H9 (cell line): ENCODE measurements at regions not wholly inside any gene's neighbourhood (a gene's known extent, or its start where the extent isn't known, plus 50 kb on each side); places are given as distances from the start of the nearest gene placed in this dataset.

Experiments used
- DNase-seq: peaks from one replicate; pipeline ENCODE4 v3.0.0-alpha.2; 2017
- H2AFZ ChIP-seq: one replicate; pipeline ENCODE4 v1.6.1; 2013; ENCODE audit warnings: mild to moderate bottlenecking, low read length, control low read depth, moderate library complexity
- H2AK5ac ChIP-seq: 2 replicates; pipeline ENCODE4 v1.6.1; 2013; ENCODE audit warnings: low read length, control low read depth, mixed read lengths; ENCODE audit not compliant: insufficient read length
- H2BK120ac ChIP-seq: one replicate; pipeline ENCODE4 v1.6.1; 2013; ENCODE audit warnings: low read depth, mild to moderate bottlenecking, low read length, control low read depth, inconsistent platforms; ENCODE audit not compliant: poor library complexity, severe bottlenecking
- H2BK12ac ChIP-seq: 2 replicates; pipeline ENCODE4 v1.6.1; 2013; ENCODE audit warnings: low read length, control low read depth, mixed read lengths, low read depth; ENCODE audit not compliant: insufficient read length
- H2BK15ac ChIP-seq: 2 replicates; pipeline ENCODE4 v1.6.1; 2013; ENCODE audit warnings: low read depth, low read length, control low read depth
- H2BK20ac ChIP-seq: one replicate; pipeline ENCODE4 v1.6.1; 2013; ENCODE audit warnings: low read depth, mild to moderate bottlenecking, low read length, control low read depth, inconsistent platforms; ENCODE audit not compliant: poor library complexity, severe bottlenecking
- H2BK5ac ChIP-seq: 2 replicates; pipeline ENCODE4 v1.6.1; 2013; ENCODE audit warnings: low read length, control low read depth, mixed read lengths; ENCODE audit not compliant: insufficient read length
- H3K14ac ChIP-seq: 2 replicates; pipeline ENCODE4 v1.6.1; 2013; ENCODE audit warnings: low read length, control low read depth; ENCODE audit not compliant: insufficient read depth
- H3K18ac ChIP-seq: 2 replicates; pipeline ENCODE4 v1.6.1; 2013; ENCODE audit warnings: low read depth, mild to moderate bottlenecking, mixed read lengths, low read length, control low read depth; ENCODE audit not compliant: insufficient read length
- H3K23ac ChIP-seq: 2 replicates; pipeline ENCODE4 v1.6.1; 2013; ENCODE audit warnings: low read length, control low read depth, mixed read lengths, low read depth; ENCODE audit not compliant: insufficient read length
- H3K23me2 ChIP-seq: 2 replicates; pipeline ENCODE4 v1.6.1; 2013; ENCODE audit warnings: low read depth, mild to moderate bottlenecking, mixed read lengths, low read length, control low read depth; ENCODE audit not compliant: insufficient read length, poor library complexity, severe bottlenecking
- H3K27ac ChIP-seq: 2 replicates; pipeline ENCODE4 v1.5.1; 2013; ENCODE audit warnings: low read length, control low read depth, mixed read lengths, low read depth; ENCODE audit not compliant: insufficient read length
- H3K27me3 ChIP-seq: 2 replicates; pipeline ENCODE4 v1.6.1; 2013; ENCODE audit warnings: low read length, control low read depth, inconsistent platforms; ENCODE audit not compliant: insufficient read depth
- H3K4ac ChIP-seq: 2 replicates; pipeline ENCODE4 v1.6.1; 2013; ENCODE audit warnings: low read depth, mild to moderate bottlenecking, control low read depth, inconsistent platforms, low read length, moderate library complexity
- H3K4me1 ChIP-seq: 2 replicates; pipeline ENCODE4 v1.6.1; 2013; ENCODE audit warnings: low read length, control low read depth, inconsistent platforms; ENCODE audit not compliant: insufficient read depth
- H3K4me2 ChIP-seq: 2 replicates; pipeline ENCODE4 v1.6.1; 2013; ENCODE audit warnings: low read length, control low read depth, mixed read lengths; ENCODE audit not compliant: insufficient read length, insufficient read depth
- H3K56ac ChIP-seq: 2 replicates; pipeline ENCODE4 v1.6.1; 2013; ENCODE audit warnings: low read depth, mild to moderate bottlenecking, mixed read lengths, low read length, control low read depth; ENCODE audit not compliant: insufficient read length
- H3K79me1 ChIP-seq: 2 replicates; pipeline ENCODE4 v1.6.1; 2013; ENCODE audit warnings: low read depth, mild to moderate bottlenecking, moderate library complexity, low read length, control low read depth, inconsistent platforms; ENCODE audit not compliant: insufficient read depth, poor library complexity, severe bottlenecking
- H3K79me2 ChIP-seq: 2 replicates; pipeline ENCODE4 v1.6.1; 2013; ENCODE audit warnings: low read length, control low read depth, inconsistent platforms; ENCODE audit not compliant: insufficient read depth
- H3K9ac ChIP-seq: 2 replicates; pipeline ENCODE4 v1.6.1; 2013; ENCODE audit warnings: low read length, control low read depth, mixed read lengths; ENCODE audit not compliant: insufficient read length; ENCODE audit errors: extremely low read depth
- H3K9me3 ChIP-seq: one replicate; pipeline ENCODE4 v1.6.1; 2013; ENCODE audit warnings: low read depth, low read length, inconsistent platforms; ENCODE audit not compliant: control insufficient read depth
- H3T11ph ChIP-seq: one replicate; pipeline ENCODE4 v1.6.1; 2013; ENCODE audit warnings: mild to moderate bottlenecking, low read length, control low read depth, inconsistent platforms
- H4K20me1 ChIP-seq: one replicate; pipeline ENCODE4 v1.6.1; 2013; ENCODE audit not compliant: control insufficient read depth, insufficient read length, insufficient read depth
- H4K5ac ChIP-seq: 2 replicates; pipeline ENCODE4 v1.6.1; 2013; ENCODE audit warnings: low read depth, mild to moderate bottlenecking, mixed read lengths, low read length, control low read depth; ENCODE audit not compliant: insufficient read length
- H4K8ac ChIP-seq: replicated peaks from 2 replicates; pipeline ENCODE4 v1.6.1; 2013; ENCODE audit warnings: low read length, control low read depth, mixed read lengths, low read depth; ENCODE audit not compliant: insufficient read length
- H4K91ac ChIP-seq: 2 replicates; pipeline ENCODE4 v1.6.1; 2013; ENCODE audit warnings: low read depth, mild to moderate bottlenecking, moderate library complexity, mixed read lengths, low read length, control low read depth; ENCODE audit not compliant: insufficient read length
- H3K27ac Mint-ChIP-seq, 3 experiments: 2 replicates in 2 of 3; 3 replicates in 1 of 3; pipeline ENCODE4 v1.8.0; 2020 to 2021; ENCODE audit warnings: mixed read lengths in 3 of 3, mild to moderate bottlenecking in 1 of 3, moderate library complexity in 1 of 3
- H3K27me3 Mint-ChIP-seq: 2 replicates; pipeline ENCODE4 v1.8.0; 2021; ENCODE audit warnings: low read depth, mild to moderate bottlenecking, moderate library complexity, mixed read lengths
- H3K36me3 Mint-ChIP-seq, 3 experiments: 2 replicates in 2 of 3; 3 replicates in 1 of 3; pipeline ENCODE4 v1.8.0; 2020 to 2021; ENCODE audit warnings: low read depth in 3 of 3, mixed read lengths in 3 of 3; ENCODE audit not compliant: insufficient read depth in 1 of 3
- H3K4me1 Mint-ChIP-seq, 2 experiments: 2 replicates each; pipeline ENCODE4 v1.8.0; 2020; ENCODE audit warnings: mixed read lengths in 2 of 2
- H3K4me3 Mint-ChIP-seq, 2 experiments: 2 replicates in 1 of 2; 3 replicates in 1 of 2; pipeline ENCODE4 v1.8.0; 2020 to 2021; ENCODE audit warnings: mild to moderate bottlenecking in 2 of 2, mixed read lengths in 2 of 2, moderate library complexity in 1 of 2
- H3K9me3 Mint-ChIP-seq, 2 experiments: 2 replicates in 1 of 2; 3 replicates in 1 of 2; pipeline ENCODE4 v1.8.0; 2020; ENCODE audit warnings: mild to moderate bottlenecking in 2 of 2, mixed read lengths in 2 of 2, moderate library complexity in 1 of 2
- WGBS: extraction: QIAGEN DNeasy Blood & Tissue Kit; methylation state at CpG from one replicate; pipeline ENCODE4 v1.1.7; 2013; ENCODE audit warnings: missing lambda C conversion rate, low lambda C conversion rate, mixed read lengths; ENCODE audit not compliant: insufficient read length; ENCODE audit errors: extremely low coverage; 5-methylcytosine and 5-hydroxymethylcytosine counted together
- TF ChIP-seq, protein P1 (sequence below): fragments of 200-600 bp; sonication (generic); conservative IDR thresholded peaks from 3 replicates; pipeline ENCODE4 v1.8.0; 2021; ENCODE audit warnings: antibody characterized with exemption, mild to moderate bottlenecking

DNA sequence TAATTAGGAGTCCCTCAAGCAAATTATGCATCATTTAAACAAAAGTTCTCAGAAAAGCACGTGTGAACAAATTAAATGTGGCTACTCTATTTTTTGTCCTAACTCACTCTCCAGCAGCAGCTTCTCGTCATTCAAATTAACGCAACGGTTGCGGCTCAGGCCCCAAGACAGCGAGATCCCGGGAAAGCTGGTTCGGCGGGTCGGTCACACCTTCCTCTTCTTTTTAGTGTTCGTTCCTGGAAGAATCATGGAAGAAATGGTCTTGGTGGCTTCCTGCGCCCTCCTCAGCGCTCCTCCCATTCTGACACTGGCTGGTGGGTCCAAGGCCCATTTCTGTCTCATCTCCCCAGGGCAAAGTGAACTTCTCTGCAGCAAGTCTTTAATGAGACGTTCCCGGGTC is 382.8 kb upstream of the IRX1 start:
- Mint-ChIP-seq H3K27me3 (peaks cover 1% of the 10 kb centered on the region), H3K4me3 (no peak overlapping the region), H3K4me1 (peaks cover 3 to 5% of the 10 kb centered on the region in 2 experiments; a peak in 2 of 4 replicates), H3K36me3 (no peaks in the 10 kb centered on the region), H3K9me3 (no peaks in the 10 kb centered on the region), H3K27ac (no peak overlapping the region)
- no peaks in the 10 kb centered on the region for H3K79me1 ChIP-seq
- no peaks in the 10 kb centered on the region for H3K79me2 ChIP-seq
- no peaks in the 10 kb centered on the region for H4K20me1 ChIP-seq
- H3T11ph ChIP-seq = no peak overlapping the region
- no peak overlapping the region for H4K91ac ChIP-seq
- H3K27ac ChIP-seq = no peak overlapping the region
- H3K9ac ChIP-seq = no peak overlapping the region
- H3K4me2 ChIP-seq = no peak overlapping the region
- no peak overlapping the region for H3K14ac ChIP-seq
- DNase-seq = no peak
- no peak overlapping the region for H2AFZ ChIP-seq
- TF ChIP-seq, protein P1, sequence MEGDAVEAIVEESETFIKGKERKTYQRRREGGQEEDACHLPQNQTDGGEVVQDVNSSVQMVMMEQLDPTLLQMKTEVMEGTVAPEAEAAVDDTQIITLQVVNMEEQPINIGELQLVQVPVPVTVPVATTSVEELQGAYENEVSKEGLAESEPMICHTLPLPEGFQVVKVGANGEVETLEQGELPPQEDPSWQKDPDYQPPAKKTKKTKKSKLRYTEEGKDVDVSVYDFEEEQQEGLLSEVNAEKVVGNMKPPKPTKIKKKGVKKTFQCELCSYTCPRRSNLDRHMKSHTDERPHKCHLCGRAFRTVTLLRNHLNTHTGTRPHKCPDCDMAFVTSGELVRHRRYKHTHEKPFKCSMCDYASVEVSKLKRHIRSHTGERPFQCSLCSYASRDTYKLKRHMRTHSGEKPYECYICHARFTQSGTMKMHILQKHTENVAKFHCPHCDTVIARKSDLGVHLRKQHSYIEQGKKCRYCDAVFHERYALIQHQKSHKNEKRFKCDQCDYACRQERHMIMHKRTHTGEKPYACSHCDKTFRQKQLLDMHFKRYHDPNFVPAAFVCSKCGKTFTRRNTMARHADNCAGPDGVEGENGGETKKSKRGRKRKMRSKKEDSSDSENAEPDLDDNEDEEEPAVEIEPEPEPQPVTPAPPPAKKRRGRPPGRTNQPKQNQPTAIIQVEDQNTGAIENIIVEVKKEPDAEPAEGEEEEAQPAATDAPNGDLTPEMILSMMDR = no peak
- H4K5ac ChIP-seq = no peak overlapping the region
- WGBS = no CpG with 5 or more reads among the region's 15 CpGs
- no peak overlapping the region for H3K23ac ChIP-seq
- H3K23me2 ChIP-seq = no peaks in the 10 kb centered on the region
- no peak overlapping the region for H2BK5ac ChIP-seq
- no peaks in the 10 kb centered on the region for H3K4me1 ChIP-seq
- no peaks in the 10 kb centered on the region for H3K27me3 ChIP-seq
- H4K8ac ChIP-seq = no peak overlapping the region
- no peaks in the 10 kb centered on the region for H3K9me3 ChIP-seq
- no peak overlapping the region for H3K56ac ChIP-seq
- H2BK12ac ChIP-seq = no peak overlapping the region
- H2BK15ac ChIP-seq = no peak overlapping the region
- H3K4ac ChIP-seq = no peak overlapping the region
- H2BK20ac ChIP-seq = no peak overlapping the region
- no peak overlapping the region for H3K18ac ChIP-seq
- H2BK120ac ChIP-seq = no peak overlapping the region
- H2AK5ac ChIP-seq = no peak overlapping the region
